GM19438 (cell line): ENCODE measurements at regions not wholly inside any gene's neighbourhood (a gene's known extent, or its start where the extent isn't known, plus 50 kb on each side); places are given as distances from the start of the nearest gene placed in this dataset.

Source experiments
- ATAC-seq: cut with Tn5 transposase; IDR thresholded peaks from one replicate; pipeline ENCODE4 v1.9.1; 2021; ENCODE audit warnings: low read depth; ENCODE audit not compliant: unreplicated experiment

- ATAC-seq = no peak
Observed at GRCh38 chr12:25817166-25817565, 141.3 kb upstream of the RASSF8 start.

DNA sequence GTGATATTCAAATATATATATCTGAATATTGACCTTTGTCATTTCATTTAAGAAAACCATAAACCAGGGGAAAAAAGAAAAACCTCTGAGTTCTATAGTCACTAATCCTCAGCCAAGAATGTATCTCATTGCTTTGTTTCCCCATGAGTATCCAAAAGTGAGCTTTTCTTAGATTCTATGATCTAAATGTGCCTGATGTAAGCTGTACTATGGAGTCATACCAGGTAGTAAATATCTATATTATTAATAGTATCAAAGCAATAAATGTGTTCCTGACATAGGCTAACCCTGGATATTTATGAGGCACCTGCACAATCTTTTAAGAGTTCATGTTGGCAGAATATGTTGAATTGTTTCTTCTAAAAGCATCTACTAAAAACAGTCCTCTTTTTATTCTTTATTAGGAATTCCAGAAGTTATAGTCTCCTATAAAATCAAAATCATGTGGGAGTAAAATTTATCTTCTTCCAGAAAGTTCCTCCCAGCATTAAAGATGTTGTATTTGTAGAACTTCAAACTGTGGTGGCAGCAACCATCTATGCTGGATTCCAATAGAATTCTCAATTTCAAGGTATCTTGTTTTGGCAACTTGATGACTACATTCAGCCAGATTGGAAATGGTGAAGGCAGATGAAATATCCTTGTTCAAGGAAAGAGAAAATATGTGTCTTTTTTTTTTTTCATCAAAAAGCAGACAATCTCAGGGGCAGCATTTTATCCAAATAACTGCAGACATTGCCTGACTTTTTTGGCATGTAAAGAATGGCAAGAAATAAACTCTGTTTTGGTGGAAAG lies 139.7 kb upstream of the RASSF8 start:
- ATAC-seq = no peak

DNA sequence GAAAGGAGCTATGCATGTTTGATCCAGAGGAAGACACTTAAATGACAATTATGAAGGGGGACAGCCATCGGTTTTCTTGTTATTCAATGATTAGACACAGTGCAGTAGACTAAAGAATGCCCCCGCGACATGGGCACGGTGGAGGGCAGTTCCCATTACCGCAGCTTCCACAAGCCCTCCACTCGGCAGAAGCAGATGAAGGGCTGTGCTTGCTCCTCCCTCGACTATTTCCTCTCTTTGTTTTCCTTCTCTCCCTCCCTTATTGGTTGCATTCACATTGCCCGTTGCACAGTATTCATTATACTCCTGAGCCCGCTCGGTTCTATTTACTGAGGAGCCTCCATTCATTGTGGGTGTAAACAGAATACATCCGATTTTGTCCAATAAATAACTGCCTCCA lies 138.8 kb upstream of the RASSF8 start:
- ATAC-seq = no peak

- no peak for ATAC-seq
Observed at GRCh38 chr12:25822281-25822680, 136.2 kb upstream of the RASSF8 start.

DNA sequence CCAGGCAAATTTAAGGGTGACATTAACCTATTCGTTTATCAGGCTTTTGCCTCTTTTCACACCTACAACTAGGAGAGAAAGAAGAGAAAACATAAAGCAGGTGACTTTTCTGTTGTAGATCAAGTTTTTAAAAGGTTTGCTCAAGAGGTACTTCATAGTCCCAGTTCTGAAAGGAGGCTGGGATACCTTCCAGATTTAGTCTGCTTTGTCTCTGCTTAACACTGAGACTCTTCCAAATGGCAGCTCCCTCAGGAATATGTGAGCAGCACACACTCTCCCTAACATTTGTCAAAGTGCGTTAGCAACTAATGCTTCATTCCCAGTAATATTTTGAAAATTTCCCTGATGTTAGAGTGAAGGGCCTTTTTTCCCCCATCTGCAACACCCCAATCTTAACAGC lies 133.7 kb upstream of the RASSF8 start:
- no peak for ATAC-seq

- ATAC-seq = no peak
Observed at GRCh38 chr12:25825446-25825845, 133.0 kb upstream of the RASSF8 start.

GRCh38 chr12:25827141-25827540 lies 131.3 kb upstream of the RASSF8 start:
- no peak for ATAC-seq

DNA sequence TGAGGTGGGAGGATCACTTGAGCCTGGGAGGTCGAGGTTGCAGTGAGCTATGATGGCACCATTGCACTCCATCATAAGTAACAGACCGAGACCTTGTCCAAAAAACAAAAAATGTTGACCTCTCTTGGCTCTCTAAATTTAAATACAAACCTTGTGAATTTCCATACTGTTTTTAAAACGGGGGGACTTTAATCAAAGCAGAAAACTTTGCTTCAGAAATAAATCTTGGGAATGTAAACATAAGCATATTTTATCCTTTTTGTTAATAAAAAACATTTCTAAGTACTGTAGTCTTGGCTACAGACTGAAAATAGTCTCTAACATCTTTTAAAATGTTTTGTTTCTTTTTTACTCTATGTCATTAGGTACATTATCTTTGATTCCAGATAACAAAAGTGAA lies 130.7 kb upstream of the RASSF8 start:
- no peak for ATAC-seq

DNA sequence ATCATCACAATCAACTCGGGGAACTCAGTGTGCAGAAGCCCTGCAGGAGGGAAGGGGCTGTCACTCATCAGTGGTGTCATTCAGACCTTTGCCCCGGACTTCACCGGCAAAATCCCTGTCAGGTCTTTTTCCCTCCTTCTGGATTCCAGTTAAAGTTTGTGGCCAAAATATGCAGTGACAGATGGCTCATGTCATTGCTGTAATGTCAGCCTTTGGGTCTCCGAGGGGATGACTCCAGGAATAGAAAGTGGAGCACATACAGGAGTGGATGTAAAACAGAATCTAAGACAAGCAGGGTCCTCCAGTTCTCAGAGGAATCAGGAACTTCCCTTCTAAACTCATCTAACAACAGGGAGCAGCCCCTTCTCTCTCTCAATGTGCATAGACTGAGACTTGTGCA lies 130.3 kb upstream of the RASSF8 start:
- ATAC-seq = no peak

GRCh38 chr12:25829192-25829591 lies 129.3 kb upstream of the RASSF8 start:
- ATAC-seq = no peak

DNA sequence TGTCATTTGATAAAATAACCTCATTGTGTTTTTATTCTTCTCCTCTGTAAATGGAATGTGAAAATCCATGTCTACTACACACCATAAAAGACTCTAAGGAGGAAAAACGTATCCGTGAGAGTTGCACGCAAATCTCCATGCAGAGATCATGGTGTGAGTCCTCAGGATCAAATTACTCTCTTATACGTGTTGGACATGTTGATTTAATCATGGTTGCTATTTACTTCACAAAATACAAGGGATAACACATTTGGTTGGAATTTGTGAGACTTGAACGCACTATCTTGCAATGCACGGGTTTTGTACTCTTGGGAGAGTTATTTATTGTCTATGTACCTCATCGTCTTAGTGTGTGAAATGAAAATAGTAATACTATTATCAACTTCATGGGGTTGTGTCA lies 128.0 kb upstream of the RASSF8 start:
- no peak for ATAC-seq

- ATAC-seq = no peak
Observed at GRCh38 chr12:25833657-25834056, 124.8 kb upstream of the RASSF8 start.

DNA sequence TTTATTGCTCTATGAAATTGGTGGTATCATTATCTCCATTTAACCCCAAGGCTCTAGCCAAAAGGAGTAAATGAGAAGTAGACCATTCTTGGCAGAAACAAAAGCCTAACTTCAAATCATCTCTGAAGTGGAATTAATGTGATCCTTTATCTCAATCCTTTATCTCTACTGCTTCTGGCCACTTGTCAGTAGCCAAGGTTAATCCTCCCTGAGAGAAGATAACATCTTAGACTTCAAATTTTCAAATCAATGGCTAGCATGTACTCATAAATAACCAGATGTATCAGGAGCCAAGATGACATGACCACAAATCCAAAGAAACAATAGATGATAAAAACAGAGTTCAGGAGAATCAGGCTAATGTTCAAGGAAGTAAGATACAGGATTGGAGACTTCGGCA lies 123.1 kb upstream of the RASSF8 start:
- ATAC-seq = no peak

GRCh38 chr12:25838007-25838406 lies 120.5 kb upstream of the RASSF8 start:
- ATAC-seq = no peak

- no peak for ATAC-seq
Observed at GRCh38 chr12:25839470-25839869, 119.0 kb upstream of the RASSF8 start.

- ATAC-seq = no peak
Observed at GRCh38 chr12:25840678-25841465, 117.6 kb upstream of the RASSF8 start.

DNA sequence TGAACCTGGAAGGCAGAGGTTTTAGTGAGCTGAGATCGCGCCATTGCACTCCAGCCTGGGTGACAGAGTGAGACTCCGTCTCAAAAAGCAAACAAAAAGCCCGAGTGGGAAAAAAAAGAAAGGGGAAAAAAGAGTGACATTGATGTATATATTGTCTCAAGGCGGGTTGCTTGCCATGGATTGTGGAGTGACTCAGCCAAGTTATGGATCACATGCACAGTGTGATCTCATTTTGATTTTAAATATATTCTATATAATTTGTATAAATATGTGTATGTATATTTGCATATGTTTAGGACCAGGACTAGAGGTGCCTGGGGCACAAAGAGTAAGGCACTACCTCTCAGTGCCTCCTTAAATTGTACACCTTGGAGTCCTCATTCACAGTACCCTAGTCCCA lies 116.2 kb upstream of the RASSF8 start:
- ATAC-seq = no peak

DNA sequence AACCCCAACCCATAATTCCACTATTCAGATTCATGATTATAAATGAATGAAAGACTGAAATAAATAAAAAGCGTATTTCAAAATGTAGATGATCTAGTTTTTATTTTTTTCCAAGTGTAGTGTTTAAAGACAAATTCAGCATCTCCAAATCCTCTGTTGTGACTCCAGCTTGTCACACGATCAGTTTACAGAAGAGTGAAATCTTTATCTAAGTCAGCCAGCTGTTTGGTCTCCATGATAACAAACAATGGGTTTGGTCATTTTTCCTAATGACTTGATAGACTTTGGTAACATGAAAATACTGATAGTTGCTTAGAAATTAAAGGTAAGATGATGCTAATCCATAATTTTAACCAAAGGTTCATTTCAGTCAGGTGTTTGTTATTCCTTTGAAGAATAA lies 114.5 kb upstream of the RASSF8 start:
- ATAC-seq = no peak

DNA sequence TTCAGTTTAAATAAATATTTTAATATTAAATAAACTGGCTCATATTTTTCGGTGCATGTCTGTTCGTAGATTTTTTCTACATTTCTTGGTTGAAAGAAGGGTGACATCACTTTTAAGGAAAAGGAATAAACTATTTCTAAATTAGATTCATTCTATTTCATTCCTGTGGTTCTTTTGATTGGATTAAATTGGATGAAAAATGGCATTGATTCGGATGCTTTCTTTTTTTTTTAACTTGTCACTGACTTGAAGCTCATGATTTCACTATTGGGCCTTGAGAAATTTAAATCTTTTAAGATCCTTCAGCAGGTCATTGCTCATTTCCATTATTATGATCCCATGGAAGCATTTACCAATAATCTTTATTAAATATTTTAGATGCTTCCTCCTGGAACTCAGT lies 113.1 kb upstream of the RASSF8 start:
- ATAC-seq = no peak

DNA sequence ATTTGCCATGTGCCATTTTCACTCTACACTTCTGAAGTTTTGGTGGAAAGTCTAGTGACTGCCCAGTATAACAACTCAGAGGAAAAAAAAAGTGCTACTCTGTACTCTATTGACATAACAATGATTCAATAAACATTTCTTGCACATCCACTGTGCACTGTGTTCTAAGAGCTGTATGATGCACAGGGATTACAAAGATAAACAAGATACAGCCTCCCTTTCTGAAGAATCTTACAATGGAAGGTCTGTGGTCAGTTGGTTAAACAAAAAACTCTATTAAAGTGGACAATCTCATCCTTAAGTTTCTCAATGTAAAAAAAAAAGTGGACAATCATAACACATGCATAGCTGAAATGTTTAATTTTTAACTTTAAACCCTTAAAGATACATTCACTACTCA lies 105.7 kb upstream of the RASSF8 start:
- ATAC-seq = no peak

DNA sequence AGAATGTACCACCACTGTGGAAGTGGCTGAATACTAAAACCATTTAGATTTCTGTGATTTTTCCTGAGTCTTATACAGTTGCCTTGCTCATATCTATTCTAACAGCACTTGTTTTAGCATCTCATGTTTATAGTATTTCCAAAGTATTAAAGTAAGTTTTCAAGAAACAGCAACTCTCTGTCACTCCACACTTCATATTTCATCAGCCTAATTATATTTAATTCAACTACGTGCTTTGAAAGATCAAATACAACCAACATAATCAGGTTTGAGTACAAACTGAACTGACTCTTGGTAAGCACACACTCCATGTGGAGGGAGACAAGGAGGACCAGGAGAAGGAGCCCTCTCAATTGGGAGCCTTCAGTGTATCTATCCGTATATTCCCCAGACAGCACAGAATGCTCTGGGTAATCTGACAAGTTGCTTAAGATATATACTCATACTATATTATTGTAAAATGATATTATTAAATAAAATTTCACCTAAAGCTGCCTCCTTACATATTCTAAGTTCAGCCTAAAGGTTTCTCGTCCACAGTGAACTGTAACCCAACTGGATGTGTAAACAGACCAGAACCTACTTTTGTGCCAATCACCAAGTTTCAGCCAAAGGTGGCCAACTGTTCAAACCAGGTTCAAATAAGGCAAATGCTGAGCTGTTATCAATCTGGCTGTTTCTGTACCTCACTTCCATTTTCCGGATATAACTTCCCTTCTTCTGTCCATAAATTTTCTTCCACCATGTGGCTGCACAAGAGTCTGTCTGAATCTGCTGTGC lies 105.0 kb upstream of the RASSF8 start:
- ATAC-seq = no peak
